Lower leg skin (tissue), 4 donors: ENCODE measurements at regions not wholly inside any gene's neighbourhood (a gene's known extent, or its start where the extent isn't known, plus 50 kb on each side); places are given as distances from the start of the nearest gene placed in this dataset.

ENCODE experiments used
- DNase-seq, 2 donors: peaks; one replicate each; pipeline ENCODE4 v3.0.0-alpha.2; 2019; ENCODE audit warnings: low spot score in 2 of 2
- H3K4me3 ChIP-seq: fragments of 200-600 bp; sonication (generic); 2 replicates; pipeline ENCODE4 v1.5.1; 2017; ENCODE audit warnings: mild to moderate bottlenecking, low read depth; ENCODE audit not compliant: poor library complexity, severe bottlenecking
- POLR2A ChIP-seq, 2 donors: fragments of 450-650 bp; IDR thresholded peaks; one replicate each; pipeline ENCODE4 v1.6.1; 2016 to 2017; ENCODE audit warnings: antibody characterized with exemption in 2 of 2, mild to moderate bottlenecking in 1 of 2, moderate library complexity in 1 of 2
- WGBS, 2 donors: methylation state at CpG; one replicate each; pipeline ENCODE4 v1.1.5; 2018; 5-methylcytosine and 5-hydroxymethylcytosine counted together
- intact Hi-C: fragments of 100-400 bp; cut with DNase I; formaldehyde crosslinking; loops from one replicate; pipeline ENCODE4 v1.15.0; 2023; ENCODE audit warnings: low total_unique reads
- TF ChIP-seq, protein P1 (sequence below), 3 donors: fragments of 450-650 bp; IDR thresholded peaks; one replicate each; pipeline ENCODE4 v1.5.1; 2016; ENCODE audit warnings: antibody characterized with exemption in 3 of 3, mild to moderate bottlenecking in 3 of 3, moderate library complexity in 2 of 3

DNA sequence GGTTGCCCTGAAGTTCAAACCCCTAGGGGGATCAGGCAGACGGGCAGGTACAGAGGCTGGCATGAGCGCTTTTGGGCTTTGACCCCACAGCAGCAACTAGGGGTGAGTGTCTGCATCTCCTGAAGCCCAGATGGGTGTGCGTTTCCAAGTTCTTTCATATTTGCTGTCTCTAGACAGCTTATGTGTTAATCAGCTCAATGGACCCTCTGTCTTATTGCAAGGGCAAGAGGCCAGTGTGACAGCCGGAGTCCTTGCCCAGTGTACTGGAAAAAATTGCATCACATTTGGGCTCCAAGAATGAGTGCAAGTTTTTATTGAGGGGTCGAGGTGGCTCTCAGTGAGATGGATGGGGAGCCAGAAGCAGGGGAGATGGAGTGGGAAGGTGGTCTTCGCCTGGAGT is 1863.7 kb upstream of the RAG2 start:
- H3K4me3 ChIP-seq = no peak overlapping the region
- WGBS, 2 donors = 78 to 80% methylated on average over 6 of the region's 6 CpGs
- intact Hi-C loops = no loop called here
- DNase-seq = no peak
- TF ChIP-seq, protein P1, sequence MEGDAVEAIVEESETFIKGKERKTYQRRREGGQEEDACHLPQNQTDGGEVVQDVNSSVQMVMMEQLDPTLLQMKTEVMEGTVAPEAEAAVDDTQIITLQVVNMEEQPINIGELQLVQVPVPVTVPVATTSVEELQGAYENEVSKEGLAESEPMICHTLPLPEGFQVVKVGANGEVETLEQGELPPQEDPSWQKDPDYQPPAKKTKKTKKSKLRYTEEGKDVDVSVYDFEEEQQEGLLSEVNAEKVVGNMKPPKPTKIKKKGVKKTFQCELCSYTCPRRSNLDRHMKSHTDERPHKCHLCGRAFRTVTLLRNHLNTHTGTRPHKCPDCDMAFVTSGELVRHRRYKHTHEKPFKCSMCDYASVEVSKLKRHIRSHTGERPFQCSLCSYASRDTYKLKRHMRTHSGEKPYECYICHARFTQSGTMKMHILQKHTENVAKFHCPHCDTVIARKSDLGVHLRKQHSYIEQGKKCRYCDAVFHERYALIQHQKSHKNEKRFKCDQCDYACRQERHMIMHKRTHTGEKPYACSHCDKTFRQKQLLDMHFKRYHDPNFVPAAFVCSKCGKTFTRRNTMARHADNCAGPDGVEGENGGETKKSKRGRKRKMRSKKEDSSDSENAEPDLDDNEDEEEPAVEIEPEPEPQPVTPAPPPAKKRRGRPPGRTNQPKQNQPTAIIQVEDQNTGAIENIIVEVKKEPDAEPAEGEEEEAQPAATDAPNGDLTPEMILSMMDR (IDR thresholded peaks at IDR 0.05) = no peak
- no peak for TF ChIP-seq POLR2A (IDR thresholded peaks at IDR 0.05)

DNA sequence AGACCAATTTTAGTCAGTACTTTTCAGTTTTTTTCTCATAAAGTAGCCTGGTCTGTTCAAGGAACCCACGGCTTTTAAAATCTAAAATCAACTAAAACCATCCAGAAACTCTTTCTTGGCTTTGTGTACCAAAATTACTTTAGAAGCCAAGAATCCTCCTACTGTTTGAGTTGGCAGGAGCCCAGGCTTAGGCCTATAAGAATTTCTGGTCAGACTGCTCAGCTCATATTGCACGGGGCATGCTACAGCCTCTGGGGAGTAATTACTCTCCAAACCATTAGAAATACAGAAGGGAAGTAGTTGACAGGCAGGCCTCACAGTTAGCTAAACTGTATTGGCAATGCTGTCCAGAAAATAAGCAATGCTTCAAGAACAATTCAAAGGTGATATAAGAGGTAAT is 1862.9 kb upstream of the RAG2 start:
- no peak for DNase-seq
- 11 to 17% methylated on average over 2 of the region's 2 CpGs for WGBS, 2 donors
- TF ChIP-seq POLR2A (IDR thresholded peaks at IDR 0.05) = no peak
- TF ChIP-seq, protein P1 (IDR thresholded peaks at IDR 0.05) = no peak

DNA sequence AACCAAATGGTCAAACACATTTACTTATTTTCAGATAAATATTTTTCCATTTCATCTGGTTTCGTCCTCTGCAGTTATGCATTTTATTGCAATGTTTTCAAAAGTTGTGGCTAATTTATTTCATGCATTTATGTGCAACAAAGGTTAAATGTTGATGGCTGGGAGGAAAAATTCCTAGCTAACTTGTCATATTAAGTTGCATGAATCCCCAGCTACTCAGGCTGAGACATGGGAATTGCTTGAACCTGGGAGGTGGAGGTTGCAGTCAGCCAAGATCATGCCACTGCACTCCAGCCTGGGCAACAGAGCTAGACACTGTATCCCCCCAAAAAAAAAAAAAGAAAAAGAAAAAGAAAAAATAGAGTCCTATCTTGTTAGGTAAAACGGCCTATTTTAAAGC is 1862.4 kb upstream of the RAG2 start:
- no peak for TF ChIP-seq POLR2A (IDR thresholded peaks at IDR 0.05)
- TF ChIP-seq, protein P1 (IDR thresholded peaks at IDR 0.05) = no peak
- intact Hi-C loops = no loop called here
- DNase-seq = no peak
- WGBS, 2 donors = 69 to 79% methylated on average over 2 of the region's 2 CpGs
- no peak overlapping the region for H3K4me3 ChIP-seq

More for the DNA sequence above, 1862.9 kb upstream of the RAG2 start:
- H3K4me3 ChIP-seq = no peak overlapping the region
- intact Hi-C loops = no loop called here

DNA sequence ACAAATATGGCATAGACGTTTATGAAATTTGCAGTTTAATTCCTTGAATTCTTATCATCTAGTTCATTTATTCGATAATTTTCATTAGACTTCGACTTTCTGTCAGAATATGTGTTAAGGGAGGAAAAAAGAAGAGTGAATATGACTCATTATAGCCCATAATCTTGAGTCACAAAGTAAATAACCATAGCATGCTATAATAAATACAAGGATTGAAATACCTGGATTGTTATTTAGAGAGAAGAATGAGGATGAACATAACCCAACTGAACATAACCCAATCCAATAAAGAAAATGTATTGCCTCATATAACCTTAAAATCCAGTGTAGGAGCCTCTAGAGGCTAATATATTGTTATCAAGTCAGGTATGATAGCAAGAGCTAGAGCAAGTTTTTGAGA is 1858.3 kb upstream of the RAG2 start:
- WGBS, 2 donors = 71 to 73% methylated on average over 3 of the region's 3 CpGs
- intact Hi-C loops = no loop called here
- no peak for DNase-seq
- no peak overlapping the region for H3K4me3 ChIP-seq
- TF ChIP-seq, protein P1 (IDR thresholded peaks at IDR 0.05) = no peak
- no peak for TF ChIP-seq POLR2A (IDR thresholded peaks at IDR 0.05)

DNA sequence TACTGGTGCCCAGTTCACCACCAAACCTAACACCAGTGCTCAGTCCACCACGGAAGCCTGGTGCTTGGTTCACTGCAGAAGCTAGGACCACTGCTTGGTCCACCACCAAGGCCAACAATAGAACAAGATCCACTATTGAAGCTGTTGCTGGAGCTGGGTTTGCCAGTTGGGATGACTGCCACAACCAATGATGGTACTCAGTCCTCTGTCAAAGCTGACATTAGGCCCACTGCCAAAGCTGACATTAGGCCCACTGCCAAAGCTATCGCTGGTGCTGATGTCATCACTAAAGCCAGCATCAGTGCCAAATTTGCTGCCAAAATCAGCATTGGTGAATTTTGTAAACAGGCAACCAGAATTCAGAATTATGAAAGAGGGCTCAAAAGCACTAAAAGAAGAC is 1850.2 kb upstream of the RAG2 start:
- DNase-seq = no peak
- H3K4me3 ChIP-seq = no peak overlapping the region
- 18 to 44% methylated on average over 1 to 2 of the region's 2 CpGs for WGBS, 2 donors
- intact Hi-C loops = no loop called here
- TF ChIP-seq POLR2A (IDR thresholded peaks at IDR 0.05) = no peak
- TF ChIP-seq, protein P1 (IDR thresholded peaks at IDR 0.05) = no peak

DNA sequence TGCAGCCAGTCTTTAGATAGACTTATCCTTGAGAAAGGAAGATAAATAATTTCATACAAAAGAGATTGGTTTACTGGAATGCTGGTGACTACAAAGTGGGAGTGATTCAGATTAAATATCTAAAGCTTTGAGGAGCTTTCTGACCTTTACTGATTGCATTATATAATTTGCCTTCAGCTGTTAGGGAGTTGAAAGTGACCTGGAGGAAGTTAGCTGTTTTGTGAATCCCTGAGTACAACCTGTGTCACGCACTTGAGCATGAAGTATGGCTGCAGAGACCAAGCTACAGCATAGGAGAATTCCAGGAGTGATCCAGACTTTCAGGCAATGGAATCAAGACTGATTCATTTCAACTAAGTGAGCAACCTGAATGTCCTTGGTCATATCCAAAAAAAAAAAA is 1848.3 kb upstream of the RAG2 start:
- no peak overlapping the region for H3K4me3 ChIP-seq
- 90 to 100% methylated on average over 1 of the region's 1 CpG for WGBS, 2 donors
- intact Hi-C loops = no loop called here
- TF ChIP-seq, protein P1 (IDR thresholded peaks at IDR 0.05) = no peak
- TF ChIP-seq POLR2A (IDR thresholded peaks at IDR 0.05) = no peak
- no peak for DNase-seq
